ENCODE measurements at regions not wholly inside any gene's neighbourhood (a gene's known extent, or its start where the extent isn't known, plus 50 kb on each side); places are given as distances from the start of the nearest gene placed in this dataset.

DNA sequence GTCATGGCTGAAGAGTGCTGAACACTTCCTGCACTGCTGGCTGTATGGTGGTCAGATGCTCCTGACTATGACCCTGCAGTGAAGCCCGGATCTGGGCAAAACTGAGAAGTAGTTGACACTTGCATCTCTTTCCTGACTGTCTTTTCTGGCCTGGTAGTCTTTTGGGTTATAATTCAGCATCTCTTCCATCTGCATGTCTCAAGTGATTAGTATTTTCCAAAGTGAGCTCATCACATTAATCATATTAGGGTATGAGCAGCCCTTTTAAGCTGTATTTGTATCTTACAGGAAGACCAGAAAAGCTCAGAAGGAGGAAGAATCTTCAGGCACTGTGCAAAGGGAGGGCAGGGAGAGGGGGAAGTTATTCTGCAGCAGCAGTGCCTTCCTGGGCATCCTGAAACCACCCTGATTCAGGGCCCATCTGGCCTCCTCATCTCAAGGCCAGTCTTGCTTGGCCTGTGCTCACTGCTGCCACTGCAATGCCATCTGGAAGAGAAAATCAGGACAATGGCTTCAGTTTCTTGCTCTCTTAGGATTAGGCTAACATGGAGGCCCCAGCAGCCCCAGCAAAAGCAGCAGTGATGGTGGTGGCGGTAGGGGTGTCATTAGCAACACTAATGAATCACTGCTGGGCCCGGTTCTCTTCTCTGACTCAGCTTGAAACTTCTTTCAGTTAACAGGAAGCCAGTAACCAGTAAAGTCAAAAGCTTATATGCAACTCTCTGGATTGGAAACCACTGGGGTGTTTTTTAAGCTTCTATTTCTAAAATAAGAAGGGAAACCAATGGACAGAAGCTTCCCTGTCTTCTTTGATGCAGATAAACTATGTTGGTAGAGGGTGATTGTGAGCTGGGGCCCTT, 63.3 kb upstream of the WDR26 start:
- H3K27me3 ChIP-seq (ENCODE audit: low read depth), result no peaks in the 10 kb centered on the region
- peak overlapping the region; percentile 22 for H3K4me3 ChIP-seq
- TF ChIP-seq CTCF (IDR thresholded peaks at IDR 0.05; ENCODE audit: borderline replicate concordance), result no peak
- H3K4me1 ChIP-seq, result peaks cover 33% of the 10 kb centered on the region
- intact Hi-C loops (cut with micrococcal nuclease), result no loop called here
- peaks cover 5% of the 10 kb centered on the region for H3K9me3 ChIP-seq (replicated peaks)
- DNase-seq, result no peak
- no peaks in the 10 kb centered on the region for H3K36me3 ChIP-seq
- H3K27ac ChIP-seq (replicated peaks), result peak overlapping the region; percentile 78

DNA sequence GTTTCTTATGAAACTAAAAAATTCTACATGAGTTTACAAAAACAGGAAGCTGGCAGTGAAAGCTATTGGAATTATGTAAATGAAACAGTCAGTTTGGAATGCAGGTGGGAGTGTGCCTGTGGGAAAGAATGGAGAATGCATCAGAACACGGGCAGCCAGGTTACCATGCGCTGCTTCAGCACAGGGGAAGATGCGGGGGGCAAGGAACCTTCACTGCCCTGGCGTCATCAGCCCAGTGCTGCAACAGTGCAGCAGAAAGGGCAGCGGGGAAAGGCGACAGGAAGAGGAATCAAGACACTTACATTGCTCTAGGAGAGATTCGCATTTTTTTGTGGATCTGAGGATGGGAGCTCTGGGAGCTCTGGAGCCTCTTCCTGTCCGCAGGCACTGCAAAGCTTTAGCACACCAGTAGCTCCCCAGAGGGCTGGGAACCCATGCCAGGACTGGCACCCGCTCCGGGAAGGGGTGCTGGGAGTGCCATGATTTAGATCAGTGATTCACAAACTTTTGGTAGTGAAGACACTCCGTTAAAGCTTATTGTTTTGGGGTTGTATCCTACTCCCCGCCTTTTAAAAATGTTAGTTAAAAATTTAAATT, 64.1 kb upstream of the WDR26 start:
- peaks cover 40% of the 10 kb centered on the region for H3K4me1 ChIP-seq
- peaks cover 5% of the 10 kb centered on the region for H3K9me3 ChIP-seq (replicated peaks)
- peak overlapping the region; percentile 22 for H3K4me3 ChIP-seq
- TF ChIP-seq CTCF (IDR thresholded peaks at IDR 0.05; ENCODE audit: borderline replicate concordance), result no peak
- no peaks in the 10 kb centered on the region for H3K27me3 ChIP-seq (ENCODE audit: low read depth)
- no peak for DNase-seq
- no peaks in the 10 kb centered on the region for H3K36me3 ChIP-seq
- intact Hi-C loops (cut with micrococcal nuclease), result no loop called here
- peak overlapping the region; percentile 78 for H3K27ac ChIP-seq (replicated peaks)

DNA sequence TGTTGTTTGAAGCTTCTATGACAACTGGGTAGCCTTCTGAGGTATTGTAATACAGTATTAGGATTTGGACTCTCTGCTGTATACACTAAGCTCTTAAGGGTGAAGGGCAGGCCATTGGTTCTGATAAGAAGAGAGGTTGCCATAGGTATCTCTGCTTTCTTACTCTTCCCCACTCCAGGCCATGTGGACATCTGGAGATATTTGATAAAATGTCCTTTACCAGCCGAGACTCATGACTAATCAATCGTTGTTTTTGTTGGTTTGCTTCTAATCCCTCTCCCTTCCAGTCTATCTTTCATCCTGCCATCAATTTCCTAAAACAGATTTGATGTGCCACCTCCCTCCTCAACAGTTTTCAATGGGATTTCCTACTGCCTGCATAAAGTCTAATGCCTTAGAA, 64.6 kb upstream of the WDR26 start:
- intact Hi-C loops (cut with micrococcal nuclease), result no loop called here
- no peak for DNase-seq
- peaks cover 45% of the 10 kb centered on the region for H3K4me1 ChIP-seq
- peaks cover 5% of the 10 kb centered on the region for H3K9me3 ChIP-seq (replicated peaks)
- H3K36me3 ChIP-seq, result no peaks in the 10 kb centered on the region
- TF ChIP-seq CTCF (IDR thresholded peaks at IDR 0.05; ENCODE audit: borderline replicate concordance), result no peak
- no peaks in the 10 kb centered on the region for H3K27me3 ChIP-seq (ENCODE audit: low read depth)
- peak overlapping the region; percentile 78 for H3K27ac ChIP-seq (replicated peaks)
- no peak overlapping the region for H3K4me3 ChIP-seq

- H3K27me3 ChIP-seq (ENCODE audit: low read depth), result no peaks in the 10 kb centered on the region
- H3K4me1 ChIP-seq, result peaks cover 58% of the 10 kb centered on the region
- H3K27ac ChIP-seq (replicated peaks), result no peak overlapping the region
- DNase-seq, result no peak
- no peak overlapping the region for H3K4me3 ChIP-seq
- intact Hi-C loops (cut with micrococcal nuclease), result no loop called here
- TF ChIP-seq CTCF (IDR thresholded peaks at IDR 0.05; ENCODE audit: borderline replicate concordance), result no peak
- no peaks in the 10 kb centered on the region for H3K36me3 ChIP-seq
- H3K9me3 ChIP-seq (replicated peaks), result peaks cover 5% of the 10 kb centered on the region
Measured at GRCh38 chr1:224500796-224501195, 66.2 kb upstream of the WDR26 start.

- Histone ChIP-seq H3K27ac (replicated peaks) (peak overlapping the region; percentile 89), H3K4me3 (no peak overlapping the region), H3K9me3 (replicated peaks) (peaks cover 3% of the 10 kb centered on the region), H3K27me3 (ENCODE audit: low read depth) (no peaks in the 10 kb centered on the region), H3K4me1 (peaks cover 66% of the 10 kb centered on the region), H3K36me3 (no peaks in the 10 kb centered on the region)
- DNase-seq, result no peak
- intact Hi-C loops (cut with micrococcal nuclease), result no loop called here
- TF ChIP-seq CTCF (IDR thresholded peaks at IDR 0.05; ENCODE audit: borderline replicate concordance), result no peak
Measured at GRCh38 chr1:224501836-224502235, 67.2 kb upstream of the WDR26 start.
